Activated naive CD8-positive, alpha-beta T cell treated with anti-CD3 and anti-CD28 coated beads for 36 hours (primary cell): ENCODE measurements at regions not wholly inside any gene's neighbourhood (a gene's known extent, or its start where the extent isn't known, plus 50 kb on each side); places are given as distances from the start of the nearest gene placed in this dataset.
"Not testable (repeated sequence)": the region's sequence is repeated elsewhere in the genome, so short reads cannot be mapped to it uniquely, and the experiment has no call there.

Source experiments
- DNase-seq: peaks from one replicate; pipeline ENCODE4 v3.0.0; 2021
- H3K27ac Mint-ChIP-seq: one replicate; pipeline ENCODE4 v1.8.0; 2022; ENCODE audit warnings: mild to moderate bottlenecking, moderate library complexity, mixed read lengths
- H3K27me3 Mint-ChIP-seq: one replicate; pipeline ENCODE4 v1.8.0; 2022; ENCODE audit warnings: mild to moderate bottlenecking, mixed read lengths
- H3K36me3 Mint-ChIP-seq: one replicate; pipeline ENCODE4 v1.8.0; 2021; ENCODE audit warnings: mild to moderate bottlenecking, mixed read lengths
- H3K4me1 Mint-ChIP-seq: one replicate; pipeline ENCODE4 v1.8.0; 2021; ENCODE audit warnings: mixed read lengths
- H3K4me3 Mint-ChIP-seq: one replicate; pipeline ENCODE4 v1.8.0; 2022; ENCODE audit warnings: mild to moderate bottlenecking, moderate library complexity, mixed read lengths
- H3K9me3 Mint-ChIP-seq: one replicate; pipeline ENCODE4 v1.8.0; 2022; ENCODE audit warnings: mixed read lengths

DNA sequence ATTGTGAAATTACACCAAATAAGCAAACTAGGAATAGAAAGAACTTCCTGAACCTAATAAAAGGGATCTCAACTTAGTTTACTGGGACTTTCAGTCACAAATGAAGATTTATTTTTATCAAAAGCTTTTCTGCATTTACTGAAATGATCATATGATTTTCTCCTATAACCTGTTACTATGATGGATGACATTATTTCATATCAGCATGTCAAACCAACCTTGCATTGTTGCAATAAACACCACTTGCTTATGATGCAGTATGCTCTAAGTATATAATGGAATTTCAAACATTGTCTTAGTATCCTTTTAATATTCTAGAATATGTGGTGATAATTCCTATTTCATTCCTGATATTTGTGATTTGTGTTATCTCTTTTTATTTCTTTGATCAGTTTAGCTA, 303.0 kb downstream of the CGGBP1 start:
- no peaks in the 10 kb centered on the region for H3K9me3 Mint-ChIP-seq
- H3K27ac Mint-ChIP-seq = no peak overlapping the region
- H3K27me3 Mint-ChIP-seq = peaks cover 5% of the 10 kb centered on the region

DNA sequence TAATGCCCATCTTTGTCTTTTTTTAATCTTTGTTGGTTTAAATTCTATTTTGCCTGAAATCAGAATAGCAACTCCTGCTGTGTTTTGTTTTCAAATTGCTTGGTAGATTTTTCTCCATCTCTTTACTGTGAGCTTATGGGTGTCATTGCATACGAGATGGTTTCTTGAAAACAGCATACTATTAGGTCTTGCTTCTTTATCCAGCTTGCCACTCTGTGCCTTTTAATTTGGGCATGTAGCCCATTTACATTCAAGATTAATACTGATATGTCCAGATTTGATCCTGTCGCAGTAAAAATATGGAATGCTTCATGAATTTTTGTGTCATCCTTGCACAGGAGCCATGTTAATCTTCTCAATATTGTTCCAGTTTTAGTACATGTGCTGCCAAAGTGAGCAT, 316.6 kb downstream of the CGGBP1 start:
- no peak overlapping the region for H3K4me3 Mint-ChIP-seq
- no peak for DNase-seq
- H3K27me3 Mint-ChIP-seq = no peaks in the 10 kb centered on the region
- no peaks in the 10 kb centered on the region for H3K4me1 Mint-ChIP-seq
- peaks cover 11% of the 10 kb centered on the region for H3K9me3 Mint-ChIP-seq
- no peak overlapping the region for H3K27ac Mint-ChIP-seq
- H3K36me3 Mint-ChIP-seq = no peaks in the 10 kb centered on the region

More for the DNA sequence above, 303.0 kb downstream of the CGGBP1 start:
- no peak overlapping the region for H3K4me3 Mint-ChIP-seq
- DNase-seq = no peak
- H3K4me1 Mint-ChIP-seq = no peaks in the 10 kb centered on the region
- H3K36me3 Mint-ChIP-seq = no peaks in the 10 kb centered on the region

DNA sequence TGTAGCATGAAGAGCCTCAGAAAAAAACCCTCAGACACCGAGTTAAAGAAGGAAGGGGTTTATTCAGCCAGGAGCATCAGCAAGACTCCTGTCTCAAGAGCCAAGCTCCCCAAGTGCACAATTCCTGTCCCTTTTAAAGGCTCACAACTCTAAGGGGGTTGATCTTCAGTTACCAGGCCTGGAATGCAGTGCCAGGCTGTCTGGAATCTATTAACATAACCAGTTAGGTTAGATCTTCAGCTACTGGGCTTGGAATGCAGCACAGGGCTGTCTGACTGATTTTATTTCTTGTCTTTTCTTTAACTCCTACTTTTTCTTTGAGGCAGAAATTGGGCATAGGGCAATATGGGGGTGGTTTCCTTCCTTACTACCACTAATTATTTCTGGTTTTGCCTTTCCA, 317.9 kb downstream of the CGGBP1 start:
- H3K27me3 Mint-ChIP-seq, H3K27ac Mint-ChIP-seq, H3K4me1 Mint-ChIP-seq, DNase-seq, H3K4me3 Mint-ChIP-seq, H3K36me3 Mint-ChIP-seq: not testable (repeated sequence)
- H3K9me3 Mint-ChIP-seq = peaks cover 11% of the 10 kb centered on the region

DNA sequence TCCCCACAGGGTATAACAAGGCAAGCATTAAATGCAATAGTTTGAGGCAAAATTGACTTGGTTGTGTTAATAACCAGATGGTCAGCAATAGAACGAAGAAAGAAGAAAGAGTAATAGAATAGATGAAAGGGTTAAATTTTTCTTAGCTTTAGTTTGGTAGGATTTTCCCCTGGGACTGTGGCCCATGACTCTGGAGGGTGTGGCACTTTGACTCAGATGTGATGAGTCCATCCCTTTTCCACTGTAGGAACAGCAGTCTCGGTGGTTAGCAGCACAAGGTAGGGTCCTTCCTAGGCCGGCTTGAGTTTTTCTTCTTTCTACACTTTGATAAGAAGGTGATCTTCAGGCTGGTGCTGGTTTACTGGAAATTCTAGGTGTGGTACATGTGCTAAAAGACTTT, 321.0 kb downstream of the CGGBP1 start:
- not testable (repeated sequence) for H3K4me1 Mint-ChIP-seq, H3K27ac Mint-ChIP-seq, H3K27me3 Mint-ChIP-seq, H3K36me3 Mint-ChIP-seq, H3K4me3 Mint-ChIP-seq, DNase-seq
- H3K9me3 Mint-ChIP-seq = peaks cover 11% of the 10 kb centered on the region

DNA sequence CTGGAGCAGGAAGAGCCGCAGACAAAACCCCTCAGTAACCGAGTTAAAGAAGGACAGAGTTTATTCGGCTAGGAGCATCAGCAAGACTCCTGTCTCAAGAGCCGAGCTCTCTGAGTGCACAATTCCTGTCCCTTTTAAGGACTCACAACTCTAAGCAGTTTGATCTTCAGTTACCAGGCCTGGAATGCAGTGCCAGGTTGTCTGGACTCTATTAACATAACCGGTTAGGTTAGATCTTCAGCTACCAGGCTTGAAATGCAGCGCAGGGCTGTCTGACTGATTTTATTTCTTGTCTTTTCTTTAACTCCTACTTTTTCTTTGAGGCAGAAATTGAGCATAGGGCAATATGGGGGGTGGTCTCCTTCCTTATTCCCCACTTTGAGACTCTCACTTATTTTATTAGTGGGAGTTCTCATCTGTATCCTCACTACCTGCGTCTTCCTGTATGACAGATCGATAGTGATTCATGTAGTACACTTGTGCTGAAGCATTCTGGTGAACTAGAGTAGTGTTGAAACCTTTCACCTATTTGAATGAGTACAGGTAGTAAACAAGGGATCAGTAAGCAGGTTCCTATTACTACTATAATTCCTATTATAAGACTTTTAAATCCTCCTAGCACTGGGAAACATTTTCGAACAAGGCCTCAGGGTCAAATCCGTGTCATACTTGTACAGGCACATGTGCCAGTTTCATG, 325.0 kb downstream of the CGGBP1 start:
- H3K36me3 Mint-ChIP-seq = no peaks in the 10 kb centered on the region
- DNase-seq = no peak
- no peak overlapping the region for H3K27ac Mint-ChIP-seq
- peaks cover 4% of the 10 kb centered on the region for H3K27me3 Mint-ChIP-seq
- no peaks in the 10 kb centered on the region for H3K4me1 Mint-ChIP-seq
- H3K9me3 Mint-ChIP-seq = no peaks in the 10 kb centered on the region
- H3K4me3 Mint-ChIP-seq = no peak overlapping the region

DNA sequence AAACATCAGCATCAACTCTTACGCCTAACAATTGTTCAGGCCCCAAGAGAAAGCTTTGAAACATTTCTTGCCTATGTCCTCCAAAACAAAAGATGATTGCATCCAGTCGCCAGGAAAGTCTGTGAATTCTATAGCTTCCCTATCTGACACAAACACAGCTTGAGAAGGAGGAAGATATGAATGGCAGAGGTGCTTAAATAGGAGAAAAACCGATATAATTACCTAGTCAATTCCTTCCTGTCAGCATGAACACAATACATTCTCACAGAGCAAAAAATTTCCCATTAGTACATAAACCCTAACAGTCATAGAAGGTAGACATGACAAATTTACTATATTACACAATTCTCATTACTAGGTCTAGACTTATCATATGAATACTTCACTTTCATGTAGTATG, 326.5 kb downstream of the CGGBP1 start:
- H3K27ac Mint-ChIP-seq = no peak overlapping the region
- no peaks in the 10 kb centered on the region for H3K9me3 Mint-ChIP-seq
- H3K4me3 Mint-ChIP-seq = no peak overlapping the region
- H3K27me3 Mint-ChIP-seq = peaks cover 8% of the 10 kb centered on the region
- H3K36me3 Mint-ChIP-seq = no peaks in the 10 kb centered on the region
- no peak for DNase-seq
- no peaks in the 10 kb centered on the region for H3K4me1 Mint-ChIP-seq

DNA sequence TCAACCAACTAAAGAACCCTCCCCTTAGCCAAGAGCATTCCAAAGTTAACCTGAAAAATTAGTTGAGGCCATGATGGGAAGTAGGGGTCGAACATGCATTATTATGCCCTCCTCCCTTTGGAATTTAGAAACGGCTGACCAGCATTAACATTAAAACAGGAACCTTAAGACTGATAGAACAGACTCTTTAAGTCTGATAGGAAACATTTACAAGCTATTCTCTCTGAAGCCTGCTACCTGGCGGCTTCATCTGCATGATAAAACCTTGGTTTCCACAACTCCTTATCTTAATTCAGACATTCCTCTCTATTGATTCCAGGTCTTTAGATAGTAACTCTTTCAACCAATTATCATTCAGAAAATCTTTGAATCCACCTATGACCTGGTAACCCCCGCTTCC, 331.0 kb downstream of the CGGBP1 start:
- no peak for DNase-seq
- no peak overlapping the region for H3K27ac Mint-ChIP-seq
- peaks cover 3% of the 10 kb centered on the region for H3K9me3 Mint-ChIP-seq
- H3K36me3 Mint-ChIP-seq = no peaks in the 10 kb centered on the region
- H3K4me1 Mint-ChIP-seq = no peaks in the 10 kb centered on the region
- H3K27me3 Mint-ChIP-seq = peaks cover 8% of the 10 kb centered on the region
- H3K4me3 Mint-ChIP-seq = no peak overlapping the region

DNA sequence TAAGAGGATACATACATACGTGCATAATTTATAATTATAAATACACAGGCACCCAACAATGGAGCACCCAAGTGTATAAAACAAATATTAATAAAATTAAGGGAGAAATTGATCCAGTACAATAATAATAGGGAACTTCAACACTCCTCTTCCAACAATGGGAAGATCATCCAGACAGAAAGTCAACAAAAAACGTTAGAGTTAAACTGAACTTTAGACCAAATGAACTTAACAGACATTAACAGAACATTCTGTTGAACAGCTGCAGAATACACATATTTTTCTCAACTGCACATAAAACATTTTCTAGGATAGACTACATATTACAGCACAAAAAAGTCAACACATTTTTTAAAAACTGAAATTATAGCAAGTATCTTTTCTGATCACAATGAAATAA, 339.7 kb downstream of the CGGBP1 start:
- Mint-ChIP-seq H3K4me1 (no peaks in the 10 kb centered on the region), H3K27me3 (no peaks in the 10 kb centered on the region), H3K36me3 (no peaks in the 10 kb centered on the region), H3K27ac (no peak overlapping the region), H3K4me3 (no peak overlapping the region), H3K9me3 (no peaks in the 10 kb centered on the region)
- DNase-seq = no peak

DNA sequence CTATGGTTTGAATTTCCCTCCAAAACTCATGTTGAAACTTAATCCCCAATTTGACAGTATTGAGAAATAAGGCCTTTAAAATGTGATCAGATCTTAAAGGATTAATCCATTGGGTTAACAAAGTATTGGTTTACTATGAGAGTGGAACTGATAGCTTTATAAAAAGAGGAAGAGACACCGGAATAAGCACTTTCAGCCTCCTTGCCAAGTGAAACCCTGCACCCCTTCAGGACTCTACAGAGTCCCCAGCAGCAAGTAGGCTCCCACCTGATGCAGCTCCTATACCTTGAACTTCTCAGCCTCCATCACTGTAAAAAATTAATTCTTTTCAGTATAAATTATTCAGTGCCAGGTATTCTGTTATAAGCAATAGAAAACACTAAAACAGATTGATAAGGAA, 348.3 kb downstream of the CGGBP1 start:
- Mint-ChIP-seq H3K9me3 (peaks cover 12% of the 10 kb centered on the region), H3K27me3 (peaks cover 8% of the 10 kb centered on the region), H3K27ac (no peak overlapping the region), H3K4me3 (no peak overlapping the region), H3K4me1 (no peaks in the 10 kb centered on the region), H3K36me3 (no peaks in the 10 kb centered on the region)
- DNase-seq = no peak

DNA sequence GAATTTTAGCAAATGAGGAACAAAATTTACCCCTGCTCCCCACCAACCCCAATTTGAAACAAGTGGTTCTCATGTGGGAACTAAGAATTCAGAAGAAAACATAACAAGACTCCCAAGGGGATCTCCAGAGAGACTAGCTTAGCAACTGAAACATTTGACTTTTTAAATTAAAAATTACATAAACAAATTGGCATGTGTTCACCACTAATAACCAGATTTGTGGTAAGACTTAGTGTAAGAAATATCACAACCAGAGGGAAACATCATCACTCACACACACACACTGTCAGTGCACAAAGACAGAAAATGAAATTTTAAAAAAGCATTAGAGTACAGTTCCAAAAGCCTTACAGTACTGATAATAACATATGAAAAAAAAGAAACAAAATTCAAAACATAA, 348.8 kb downstream of the CGGBP1 start:
- Mint-ChIP-seq H3K27ac (no peak overlapping the region), H3K27me3 (peaks cover 8% of the 10 kb centered on the region), H3K4me3 (no peak overlapping the region), H3K36me3 (no peaks in the 10 kb centered on the region), H3K4me1 (no peaks in the 10 kb centered on the region), H3K9me3 (peaks cover 12% of the 10 kb centered on the region)
- DNase-seq = no peak

DNA sequence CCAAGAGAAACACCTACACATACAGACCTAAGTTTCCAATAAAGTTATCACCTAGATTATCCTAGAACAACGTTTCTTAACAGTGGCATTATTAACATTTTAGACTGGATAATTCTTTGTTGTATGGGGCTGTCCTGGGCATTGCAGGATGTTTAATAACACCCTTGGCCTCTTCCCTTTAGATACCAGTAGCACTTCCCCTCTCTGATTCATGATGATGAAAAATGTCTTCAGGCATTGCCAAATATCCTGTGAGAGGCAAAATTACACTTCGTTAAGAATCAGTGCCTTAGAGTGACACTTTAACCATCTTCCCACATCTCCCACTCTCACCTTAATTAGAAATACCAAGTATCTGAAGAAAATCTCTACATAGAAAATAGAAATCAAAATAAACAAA, 352.6 kb downstream of the CGGBP1 start:
- DNase-seq = no peak
- Mint-ChIP-seq H3K27me3 (peaks cover 8% of the 10 kb centered on the region), H3K4me3 (no peak overlapping the region), H3K27ac (no peak overlapping the region), H3K36me3 (no peaks in the 10 kb centered on the region), H3K9me3 (peaks cover 12% of the 10 kb centered on the region), H3K4me1 (no peaks in the 10 kb centered on the region)

DNA sequence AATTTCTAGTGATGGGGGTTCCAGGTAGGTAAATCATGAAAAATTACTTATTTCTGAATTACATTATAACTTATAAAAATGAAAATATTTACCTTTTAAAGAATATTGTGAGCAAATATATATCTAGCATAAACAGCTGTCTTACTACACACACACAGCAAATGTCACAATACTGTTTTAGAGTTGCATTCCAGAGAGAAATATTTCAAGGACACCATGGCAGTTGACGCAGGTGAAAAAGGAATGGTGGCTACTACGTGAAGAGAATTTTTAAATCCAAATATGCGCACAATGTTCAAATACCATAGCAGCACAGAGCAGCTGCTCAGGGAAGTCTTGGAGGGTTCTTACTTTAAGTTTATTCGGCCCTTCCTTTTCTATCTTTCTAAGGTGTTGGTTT, 356.2 kb downstream of the CGGBP1 start:
- Mint-ChIP-seq H3K36me3 (no peaks in the 10 kb centered on the region), H3K27ac (no peak overlapping the region), H3K4me3 (no peak overlapping the region), H3K9me3 (peaks cover 2% of the 10 kb centered on the region), H3K27me3 (peaks cover 3% of the 10 kb centered on the region), H3K4me1 (no peaks in the 10 kb centered on the region)
- DNase-seq = no peak

DNA sequence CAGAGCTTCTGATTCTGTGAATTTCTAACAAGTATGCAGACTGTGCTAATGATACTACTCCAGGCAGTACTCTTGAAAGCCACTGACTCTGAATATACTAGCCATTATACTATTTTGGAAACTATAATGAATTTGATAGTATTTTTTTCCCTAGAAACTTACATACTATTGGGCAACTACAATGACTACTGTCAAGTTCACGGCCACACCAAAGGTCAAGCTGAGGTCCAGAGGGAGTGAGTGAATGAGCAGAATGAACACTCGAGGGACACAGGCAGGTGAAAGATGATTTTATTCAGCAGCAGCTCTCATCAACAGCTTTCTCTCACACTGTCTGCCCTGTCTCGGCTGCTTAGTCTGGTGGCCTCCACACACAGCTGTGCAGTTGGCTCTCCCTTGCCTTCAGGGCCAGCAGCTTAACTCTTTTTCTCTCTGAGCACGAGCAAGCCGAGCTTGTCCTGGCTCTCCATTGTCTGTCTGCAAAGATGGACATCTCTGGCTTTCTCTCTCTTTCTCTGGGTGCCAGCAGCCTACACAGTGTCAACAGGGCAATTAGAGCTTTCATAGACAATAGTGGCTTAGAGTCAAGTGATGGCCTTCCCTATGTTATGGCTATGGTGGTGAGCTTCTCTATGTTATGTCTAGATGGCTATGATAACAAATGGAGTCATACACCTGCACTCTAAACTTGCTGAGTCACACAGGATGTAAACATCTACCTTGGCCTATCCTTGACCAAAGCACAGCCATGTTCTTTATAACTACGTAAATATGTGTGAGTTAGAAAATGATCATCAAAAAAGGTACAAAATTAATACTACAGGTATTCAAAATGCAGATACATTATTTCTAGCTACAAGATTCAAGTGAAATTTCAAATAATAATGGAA, 362.4 kb downstream of the CGGBP1 start:
- DNase-seq = no peak
- Mint-ChIP-seq H3K27ac (no peak overlapping the region), H3K4me1 (no peaks in the 10 kb centered on the region), H3K36me3 (no peaks in the 10 kb centered on the region), H3K9me3 (no peaks in the 10 kb centered on the region), H3K27me3 (no peaks in the 10 kb centered on the region), H3K4me3 (no peak overlapping the region)

DNA sequence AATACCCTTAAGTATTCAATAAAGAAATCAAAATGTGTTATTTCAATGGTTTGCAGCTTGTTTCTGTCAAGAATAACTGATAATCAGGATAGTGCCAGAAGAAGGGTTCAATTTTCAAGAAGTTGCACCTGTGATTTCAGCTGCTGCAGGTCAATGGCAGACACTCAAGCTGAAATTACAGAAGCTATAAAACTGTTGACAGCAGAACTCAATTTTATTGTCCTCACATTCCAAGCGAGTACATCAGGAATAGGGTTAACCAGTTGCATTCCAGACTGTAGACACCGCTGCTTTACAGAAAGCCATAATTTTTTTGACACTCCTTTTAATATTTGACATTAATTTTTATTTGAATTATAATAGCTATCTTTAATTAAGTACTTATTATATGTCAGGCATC, 364.1 kb downstream of the CGGBP1 start:
- no peaks in the 10 kb centered on the region for H3K36me3 Mint-ChIP-seq
- H3K27me3 Mint-ChIP-seq = no peaks in the 10 kb centered on the region
- no peak overlapping the region for H3K4me3 Mint-ChIP-seq
- no peak for DNase-seq
- H3K4me1 Mint-ChIP-seq = no peaks in the 10 kb centered on the region
- H3K27ac Mint-ChIP-seq = no peak overlapping the region
- no peaks in the 10 kb centered on the region for H3K9me3 Mint-ChIP-seq

DNA sequence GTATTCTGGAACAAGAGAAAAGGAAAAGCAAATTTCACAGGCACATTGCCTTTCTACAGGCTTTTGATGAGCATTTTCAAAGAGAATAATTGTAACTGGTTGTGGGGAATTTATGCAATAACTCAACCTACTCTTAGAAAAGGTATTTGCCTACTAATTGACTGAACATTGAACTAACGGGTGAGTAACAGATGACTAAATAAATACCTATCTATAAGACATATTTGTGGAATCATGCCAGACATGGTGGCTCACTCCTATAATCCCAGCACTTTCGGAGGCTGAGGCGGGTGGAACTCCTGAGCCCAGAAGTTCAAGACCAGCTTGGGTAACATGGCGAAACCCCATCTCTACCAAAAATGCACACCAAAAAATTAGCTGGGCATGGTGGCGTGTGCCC, 367.7 kb downstream of the CGGBP1 start:
- Mint-ChIP-seq H3K36me3 (no peaks in the 10 kb centered on the region), H3K4me1 (no peaks in the 10 kb centered on the region), H3K4me3 (no peak overlapping the region), H3K27ac (no peak overlapping the region), H3K9me3 (peaks cover 3% of the 10 kb centered on the region), H3K27me3 (no peaks in the 10 kb centered on the region)
- no peak for DNase-seq
